GM12878 (cell line): ENCODE measurements at regions not wholly inside any gene's neighbourhood (a gene's known extent, or its start where the extent isn't known, plus 50 kb on each side); places are given as distances from the start of the nearest gene placed in this dataset.

ENCODE experiments used
- ATAC-seq: fragments of 200-7000 bp; cut with Tn5 transposase; 3 replicates; pipeline ENCODE4 v1.9.1; 2020; ENCODE audit warnings: mild to moderate bottlenecking, moderate library complexity
- BruUV-seq: library from RNA; stranded (reverse); fragments of 400-500 nt; replicated peaks from 2 replicates; lab custom pipeline; 2021; lab: Mats Ljungman, UMichigan
- CTCF ChIA-PET: fragments of 300-600 bp; sonication (Branson Sonifier 250); formaldehyde crosslinking; extraction: SDS; loops from one replicate; lab custom pipeline; 2021; ENCODE audit warnings: inconsistent platforms; lab: Yijun Ruan, JAX
- POLR2A ChIA-PET: fragments of 350-600 bp; formaldehyde crosslinking; extraction: SDS; loops from one replicate; lab custom pipeline; 2021; ENCODE audit warnings: inconsistent platforms; lab: Charles Lee
- RAD21 ChIA-PET: fragments of 300-600 bp; sonication (Branson Sonifier 250); formaldehyde crosslinking; loops from one replicate; lab custom pipeline; 2023; ENCODE audit warnings: antibody characterized with exemption; ENCODE audit not compliant: unreplicated experiment; lab: Charles Lee
- SMC1A ChIA-PET: fragments of 300-600 bp; sonication (Branson Sonifier 250); formaldehyde crosslinking; loops from one replicate; lab custom pipeline; 2023; ENCODE audit not compliant: unreplicated experiment, uncharacterized antibody; lab: Charles Lee
- DNase-seq: peaks from one replicate; pipeline ENCODE4 v3.0.0-alpha.2; 2011; ENCODE audit warnings: low read depth, low spot score
- FAIRE-seq: peaks from 3 replicates; lab custom pipeline; 2011; peaks lifted over from hg19 to GRCh38; lab: Jason Lieb, UNC
- H2AFZ ChIP-seq: 2 replicates; pipeline ENCODE4 v1.6.0; 2011; ENCODE audit warnings: low read depth, low read length, control low read depth; ENCODE audit not compliant: control insufficient read depth
- H3K27ac ChIP-seq: 2 replicates; pipeline ENCODE4 v1.5.1; 2011; ENCODE audit warnings: control low read depth; ENCODE audit not compliant: control insufficient read depth, insufficient read depth
- H3K27me3 ChIP-seq, 2 experiments: replicated peaks in 1 of 2; 2 replicates each; pipeline versions ENCODE4 v1.6.0 to v1.6.1; 2011; ENCODE audit warnings: low read length in 1 of 2; ENCODE audit not compliant: control insufficient read depth in 2 of 2, insufficient read depth in 2 of 2
- H3K36me3 ChIP-seq, 2 experiments: 2 replicates each; pipeline ENCODE4 v1.5.1; 2011; ENCODE audit warnings: low read length in 1 of 2; ENCODE audit not compliant: control insufficient read depth in 2 of 2, insufficient read depth in 2 of 2
- H3K4me1 ChIP-seq: 2 replicates; pipeline ENCODE4 v1.6.1; 2011; ENCODE audit warnings: mild to moderate bottlenecking, low read length, moderate library complexity, mixed read lengths; ENCODE audit not compliant: control insufficient read depth, insufficient read depth
- H3K4me2 ChIP-seq: 2 replicates; pipeline ENCODE4 v1.6.0; 2011; ENCODE audit warnings: control low read depth; ENCODE audit not compliant: control insufficient read depth, insufficient read depth
- H3K4me3 ChIP-seq: fragments of 200-600 bp; sonication (generic); 2 replicates; pipeline ENCODE4 v1.5.1; 2016
- H3K79me2 ChIP-seq: 2 replicates; pipeline ENCODE4 v1.6.0; 2011; ENCODE audit warnings: low read length; ENCODE audit not compliant: control insufficient read depth, insufficient read depth
- H3K9ac ChIP-seq: 2 replicates; pipeline ENCODE4 v1.8.0; 2011; ENCODE audit warnings: low read length, control low read depth, mixed read lengths; ENCODE audit not compliant: control insufficient read depth, insufficient read depth
- H3K9me3 ChIP-seq: replicated peaks from 3 replicates; pipeline ENCODE4 v1.5.1; 2011; ENCODE audit warnings: mild to moderate bottlenecking, low read length; ENCODE audit not compliant: control insufficient read depth, insufficient read depth
- H4K20me1 ChIP-seq: 2 replicates; pipeline ENCODE4 v1.6.0; 2011; ENCODE audit not compliant: control insufficient read depth, insufficient read depth
- CEBPB ChIP-seq, 2 experiments: fragments of 150-350 bp in 1 of 2; IDR thresholded peaks; 2 replicates each; pipeline ENCODE4 v1.6.1; 2012 to 2014; ENCODE audit warnings: low read depth in 2 of 2, low read length in 2 of 2, borderline replicate concordance in 1 of 2, inconsistent platforms in 1 of 2
- CREB1 ChIP-seq: IDR thresholded peaks from 2 replicates; pipeline ENCODE4 v1.6.1; 2012; ENCODE audit warnings: low read depth, mild to moderate bottlenecking, inconsistent platforms
- CREM ChIP-seq: IDR thresholded peaks from 2 replicates; pipeline ENCODE4 v1.6.1; 2014; ENCODE audit warnings: antibody characterized with exemption, low read depth
- EGR1 ChIP-seq, 2 experiments: IDR thresholded peaks; 1 replicate in 1 of 2; 2 replicates in 1 of 2; pipeline ENCODE4 v1.6.1; 2011 to 2012; ENCODE audit warnings: low read depth in 2 of 2, low read length in 2 of 2, borderline replicate concordance in 1 of 2, mild to moderate bottlenecking in 1 of 2, moderate library complexity in 1 of 2
- EP300 ChIP-seq, 2 experiments: fragments of 150-350 bp in 1 of 2; IDR thresholded peaks; 2 replicates each; pipeline ENCODE4 v1.6.1; 2011 to 2012; ENCODE audit warnings: low read depth in 2 of 2, low read length in 2 of 2, borderline replicate concordance in 1 of 2, improper control_type of control experiment in 1 of 2, inconsistent platforms in 1 of 2; ENCODE audit not compliant: control insufficient read depth in 1 of 2
- ETV6 ChIP-seq, 2 experiments: fragments of 450-650 bp in 1 of 2; IDR thresholded peaks in 1 of 2; conservative IDR thresholded peaks in 1 of 2; 2 replicates each; pipeline ENCODE4 v1.6.1; 2014; ENCODE audit warnings: antibody characterized with exemption in 1 of 2, borderline replicate concordance in 1 of 2, low read depth in 1 of 2, mild to moderate bottlenecking in 1 of 2, moderate library complexity in 1 of 2
- GABPA ChIP-seq: IDR thresholded peaks from 2 replicates; pipeline ENCODE4 v1.6.1; 2014; ENCODE audit warnings: antibody characterized with exemption, low read depth, mild to moderate bottlenecking, inconsistent platforms
- IKZF2 ChIP-seq, 2 experiments: fragments of 450-650 bp; IDR thresholded peaks; 2 replicates each; pipeline ENCODE4 v1.6.1; 2017; ENCODE audit warnings: mild to moderate bottlenecking in 2 of 2, moderate library complexity in 2 of 2
- KAT2A ChIP-seq: conservative IDR thresholded peaks from 2 replicates; pipeline ENCODE4 v1.6.1; 2011; ENCODE audit warnings: low read depth, low read length; ENCODE audit not compliant: control insufficient read depth
- LARP7 ChIP-seq: fragments of 450-650 bp; IDR thresholded peaks from 2 replicates; pipeline ENCODE4 v1.6.1; 2017; ENCODE audit warnings: mild to moderate bottlenecking
- MXI1 ChIP-seq: fragments of 150-350 bp; IDR thresholded peaks from 2 replicates; pipeline ENCODE4 v1.6.1; 2011; ENCODE audit warnings: low read depth, mild to moderate bottlenecking, inconsistent platforms, low read length, improper control_type of control experiment
- MYC ChIP-seq: IDR thresholded peaks from 2 replicates; pipeline ENCODE4 v1.6.1; 2011; ENCODE audit warnings: mild to moderate bottlenecking, low read length, moderate library complexity, inconsistent platforms; ENCODE audit not compliant: insufficient read depth, insufficient replicate concordance, insufficient read length, severe bottlenecking
- RELA ChIP-seq: fragments of 450-650 bp; IDR thresholded peaks from 2 replicates; pipeline ENCODE4 v1.8.0; 2014; ENCODE audit warnings: borderline replicate concordance; ENCODE audit not compliant: partially characterized antibody
- TBL1XR1 ChIP-seq: IDR thresholded peaks from 2 replicates; pipeline ENCODE4 v1.6.1; 2012; ENCODE audit warnings: low read depth, low read length, improper control_type of control experiment
- TCF3 ChIP-seq: IDR thresholded peaks from 2 replicates; pipeline ENCODE4 v1.6.1; 2012; ENCODE audit warnings: low read depth, mild to moderate bottlenecking, low read length, borderline replicate concordance; ENCODE audit not compliant: insufficient read depth
- TCF7 ChIP-seq: IDR thresholded peaks from 2 replicates; pipeline ENCODE4 v1.6.1; 2014; ENCODE audit warnings: antibody characterized with exemption, borderline replicate concordance
- ZNF217 ChIP-seq: fragments of 450-650 bp; IDR thresholded peaks from 2 replicates; pipeline ENCODE4 v1.6.1; 2017; ENCODE audit warnings: antibody characterized with exemption, mild to moderate bottlenecking
- ZNF274 ChIP-seq: IDR thresholded peaks from one replicate; pipeline ENCODE4 v1.8.0; 2011; ENCODE audit not compliant: insufficient read length, insufficient read depth
- WGBS: methylation state at CpG from one replicate; pipeline ENCODE4 v1.1.6; 2016; ENCODE audit warnings: low lambda C conversion rate; ENCODE audit not compliant: insufficient replicate concordance, insufficient coverage; ENCODE audit errors: missing lambda C conversion rate; 5-methylcytosine and 5-hydroxymethylcytosine counted together
- in situ Hi-C: fragments of 300-500 bp; cut with MboI; formaldehyde crosslinking; loops from 9 replicates; pipeline ENCODE4 v1.14.3; 2018; ENCODE audit warnings: mixed read lengths
- intact Hi-C: fragments of 100-400 bp; cut with micrococcal nuclease; formaldehyde crosslinking; loops from one replicate; pipeline ENCODE4 v1.14.2; 2022; ENCODE audit not compliant: unreplicated experiment
- TF ChIP-seq, protein P1 (sequence below): fragments of 450-650 bp; conservative IDR thresholded peaks from 2 replicates; pipeline ENCODE4 v1.6.1; 2017; ENCODE audit warnings: mild to moderate bottlenecking, moderate library complexity

DNA sequence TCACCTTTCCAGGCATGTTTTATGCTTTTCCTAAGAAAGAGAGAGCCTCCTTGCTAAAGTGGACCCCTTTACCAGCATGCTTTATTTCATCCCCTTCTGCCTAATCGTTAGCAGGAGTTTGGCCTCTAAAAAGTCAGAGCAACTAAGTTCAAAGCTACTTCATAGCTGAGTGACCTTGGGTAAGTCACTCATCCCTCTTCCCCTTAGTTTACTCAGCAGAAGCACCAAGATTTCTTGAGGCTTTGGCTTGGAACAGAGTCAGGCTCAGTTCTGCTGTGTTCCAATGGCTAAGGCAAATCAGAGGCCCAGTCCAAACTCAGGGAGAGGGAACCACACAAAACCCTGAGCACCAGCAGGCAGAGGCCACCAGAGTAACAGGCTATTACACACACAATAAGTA is 254.9 kb downstream of the TJP1 start:
- ChIA-PET POLR2A (no interaction called here), SMC1A (no interaction called here), CTCF (no interaction called here), RAD21 (no interaction called here)
- no peaks in the 10 kb centered on the region; the same call in 2 of the 3 replicates for H3K9me3 ChIP-seq
- H3K27me3 ChIP-seq, result peaks cover 0 to 8% of the 10 kb centered on the region in 2 experiments; a peak in 1 of 4 replicates
- DNase-seq, result no peak
- no peaks in the 10 kb centered on the region for H3K36me3 ChIP-seq
- FAIRE-seq, result no peak
- no peak overlapping the region for H3K4me3 ChIP-seq
- no peaks in the 10 kb centered on the region for H3K79me2 ChIP-seq
- no peak overlapping the region for H3K9ac ChIP-seq
- no peak overlapping the region for H2AFZ ChIP-seq
- no peak for ATAC-seq
- H3K4me1 ChIP-seq, result no peaks in the 10 kb centered on the region
- intact Hi-C loops, result no loop called here
- no peak overlapping the region for H3K4me2 ChIP-seq
- H4K20me1 ChIP-seq, result no peaks in the 10 kb centered on the region
- 0% methylated on average over 1 of the region's 1 CpG for WGBS
- no TSS peak for BruUV-seq
- in situ Hi-C loops, result no loop called here
- TF ChIP-seq MXI1 (no peak), KAT2A (no peak), TCF7 (no peak), LARP7 (no peak), CREM (no peak), CEBPB (IDR thresholded peaks at IDR 0.05; ENCODE audit: borderline replicate concordance in 1 of 2, low read depth in 2 of 2, low read length in 2 of 2) (no peak), CREB1 (no peak), GABPA (no peak), TBL1XR1 (no peak), EP300 (IDR thresholded peaks at IDR 0.05; ENCODE audit: borderline replicate concordance in 1 of 2, control insufficient read depth in 1 of 2, low read depth in 2 of 2, low read length in 2 of 2) (no peak), RELA (no peak), TCF3 (no peak), ZNF217 (no peak), ETV6 (conservative IDR thresholded peaks at IDR 0.05 in 1 of 2, IDR thresholded peaks at IDR 0.05 in 1 of 2; ENCODE audit: borderline replicate concordance in 1 of 2, low read depth in 1 of 2) (no peak), ZNF274 (no peak), MYC (no peak), EGR1 (IDR thresholded peaks at IDR 0.05; ENCODE audit: borderline replicate concordance in 1 of 2, low read depth in 2 of 2, low read length in 2 of 2) (no peak), IKZF2 (IDR thresholded peaks at IDR 0.05) (no peak)
- TF ChIP-seq, protein P1, sequence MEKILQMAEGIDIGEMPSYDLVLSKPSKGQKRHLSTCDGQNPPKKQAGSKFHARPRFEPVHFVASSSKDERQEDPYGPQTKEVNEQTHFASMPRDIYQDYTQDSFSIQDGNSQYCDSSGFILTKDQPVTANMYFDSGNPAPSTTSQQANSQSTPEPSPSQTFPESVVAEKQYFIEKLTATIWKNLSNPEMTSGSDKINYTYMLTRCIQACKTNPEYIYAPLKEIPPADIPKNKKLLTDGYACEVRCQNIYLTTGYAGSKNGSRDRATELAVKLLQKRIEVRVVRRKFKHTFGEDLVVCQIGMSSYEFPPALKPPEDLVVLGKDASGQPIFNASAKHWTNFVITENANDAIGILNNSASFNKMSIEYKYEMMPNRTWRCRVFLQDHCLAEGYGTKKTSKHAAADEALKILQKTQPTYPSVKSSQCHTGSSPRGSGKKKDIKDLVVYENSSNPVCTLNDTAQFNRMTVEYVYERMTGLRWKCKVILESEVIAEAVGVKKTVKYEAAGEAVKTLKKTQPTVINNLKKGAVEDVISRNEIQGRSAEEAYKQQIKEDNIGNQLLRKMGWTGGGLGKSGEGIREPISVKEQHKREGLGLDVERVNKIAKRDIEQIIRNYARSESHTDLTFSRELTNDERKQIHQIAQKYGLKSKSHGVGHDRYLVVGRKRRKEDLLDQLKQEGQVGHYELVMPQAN, result no peak
- no peak overlapping the region for H3K27ac ChIP-seq
